ENCODE measurements at regions not wholly inside any gene's neighbourhood (a gene's known extent, or its start where the extent isn't known, plus 50 kb on each side); places are given as distances from the start of the nearest gene placed in this dataset.
A peak's percentile ranks its signal among the peaks of the same experiment; 100 is the strongest.

- DNase-seq (ENCODE audit: low read depth in 2 of 2) = no peak
Observed at GRCh38 chr2:43171789-43172188, 54.6 kb downstream of the ZFP36L2 start.

GRCh38 chr2:43170405-43171105 lies 55.9 kb downstream of the ZFP36L2 start:
- DNase-seq (ENCODE audit: low read depth in 2 of 2) = no peak

GRCh38 chr2:43169987-43170386 lies 56.4 kb downstream of the ZFP36L2 start:
- peak in 1 of 2 donors; percentile 42 for DNase-seq (ENCODE audit: low read depth in 2 of 2)

- peak in 1 of 2 donors; percentile 32 for DNase-seq (ENCODE audit: low read depth in 2 of 2)
Observed at GRCh38 chr2:43169099-43169945, 57.1 kb downstream of the ZFP36L2 start.

- no peak for DNase-seq (ENCODE audit: low read depth in 2 of 2)
Observed at GRCh38 chr2:43168016-43168369, 58.4 kb downstream of the ZFP36L2 start.

- no peak for DNase-seq (ENCODE audit: low read depth in 2 of 2)
Observed at GRCh38 chr2:43165378-43166069, 60.9 kb downstream of the ZFP36L2 start.

- DNase-seq (ENCODE audit: low read depth in 2 of 2) = no peak
Observed at GRCh38 chr2:43164686-43165085, 61.7 kb downstream of the ZFP36L2 start.

- DNase-seq (ENCODE audit: low read depth in 2 of 2) = no peak
Observed at GRCh38 chr2:43163584-43164270, 62.7 kb downstream of the ZFP36L2 start.

GRCh38 chr2:43162511-43162776 lies 64.0 kb downstream of the ZFP36L2 start:
- no peak for DNase-seq (ENCODE audit: low read depth in 2 of 2)

- DNase-seq (ENCODE audit: low read depth in 2 of 2) = no peak
Observed at GRCh38 chr2:43161650-43162510, 64.5 kb downstream of the ZFP36L2 start.

GRCh38 chr2:43160778-43161177 lies 65.6 kb downstream of the ZFP36L2 start:
- no peak for DNase-seq (ENCODE audit: low read depth in 2 of 2)

- DNase-seq (ENCODE audit: low read depth in 2 of 2) = no peak
Observed at GRCh38 chr2:43159797-43160196, 66.6 kb downstream of the ZFP36L2 start.

- peak in 1 of 2 donors; percentile 38 for DNase-seq (ENCODE audit: low read depth in 2 of 2)
Observed at GRCh38 chr2:43158259-43158880, 68.0 kb downstream of the ZFP36L2 start.

GRCh38 chr2:43157506-43158246 lies 68.7 kb downstream of the ZFP36L2 start:
- DNase-seq (ENCODE audit: low read depth in 2 of 2) = no peak

GRCh38 chr2:43155851-43156411 lies 70.5 kb downstream of the ZFP36L2 start:
- no peak for DNase-seq (ENCODE audit: low read depth in 2 of 2)

GRCh38 chr2:43154685-43155084 lies 71.7 kb downstream of the ZFP36L2 start:
- DNase-seq (ENCODE audit: low read depth in 2 of 2) = no peak

- no peak for DNase-seq (ENCODE audit: low read depth in 2 of 2)
Observed at GRCh38 chr2:43152741-43153647, 73.4 kb downstream of the ZFP36L2 start.

- DNase-seq (ENCODE audit: low read depth in 2 of 2) = no peak
Observed at GRCh38 chr2:43152186-43152585, 74.2 kb downstream of the ZFP36L2 start.
